ENCODE measurements at regions not wholly inside any gene's neighbourhood (a gene's known extent, or its start where the extent isn't known, plus 50 kb on each side); places are given as distances from the start of the nearest gene placed in this dataset.
A peak's percentile ranks its signal among the peaks of the same experiment; 100 is the strongest.

- Histone ChIP-seq H3K36me3 (ENCODE audit: control insufficient read depth, insufficient read depth, low read length) (no peaks in the 10 kb centered on the region), H3K27me3 (ENCODE audit: control insufficient read depth, insufficient read depth, low read length) (no peaks in the 10 kb centered on the region), H3K4me3 (ENCODE audit: low read depth, low read length) (no peak overlapping the region)
- TF ChIP-seq, protein P1, sequence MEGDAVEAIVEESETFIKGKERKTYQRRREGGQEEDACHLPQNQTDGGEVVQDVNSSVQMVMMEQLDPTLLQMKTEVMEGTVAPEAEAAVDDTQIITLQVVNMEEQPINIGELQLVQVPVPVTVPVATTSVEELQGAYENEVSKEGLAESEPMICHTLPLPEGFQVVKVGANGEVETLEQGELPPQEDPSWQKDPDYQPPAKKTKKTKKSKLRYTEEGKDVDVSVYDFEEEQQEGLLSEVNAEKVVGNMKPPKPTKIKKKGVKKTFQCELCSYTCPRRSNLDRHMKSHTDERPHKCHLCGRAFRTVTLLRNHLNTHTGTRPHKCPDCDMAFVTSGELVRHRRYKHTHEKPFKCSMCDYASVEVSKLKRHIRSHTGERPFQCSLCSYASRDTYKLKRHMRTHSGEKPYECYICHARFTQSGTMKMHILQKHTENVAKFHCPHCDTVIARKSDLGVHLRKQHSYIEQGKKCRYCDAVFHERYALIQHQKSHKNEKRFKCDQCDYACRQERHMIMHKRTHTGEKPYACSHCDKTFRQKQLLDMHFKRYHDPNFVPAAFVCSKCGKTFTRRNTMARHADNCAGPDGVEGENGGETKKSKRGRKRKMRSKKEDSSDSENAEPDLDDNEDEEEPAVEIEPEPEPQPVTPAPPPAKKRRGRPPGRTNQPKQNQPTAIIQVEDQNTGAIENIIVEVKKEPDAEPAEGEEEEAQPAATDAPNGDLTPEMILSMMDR (IDR thresholded peaks at IDR 0.05; ENCODE audit: insufficient read depth, low read length, severe bottlenecking): no peak
- DNase-seq (ENCODE audit: low read depth) (peak; percentile 91), FAIRE-seq (peak; percentile 82)
Measured at GRCh38 chr15:95557226-95558046, 773.1 kb upstream of the NR2F2 start.

GRCh38 chr15:95558131-95558530 is 772.4 kb upstream of the NR2F2 start:
- DNase-seq (ENCODE audit: low read depth): peak; percentile 83
- TF ChIP-seq, protein P1 (IDR thresholded peaks at IDR 0.05; ENCODE audit: insufficient read depth, low read length, severe bottlenecking): no peak
- no peak for FAIRE-seq
- no peaks in the 10 kb centered on the region for H3K36me3 ChIP-seq (ENCODE audit: control insufficient read depth, insufficient read depth, low read length)
- no peak overlapping the region for H3K4me3 ChIP-seq (ENCODE audit: low read depth, low read length)
- no peaks in the 10 kb centered on the region for H3K27me3 ChIP-seq (ENCODE audit: control insufficient read depth, insufficient read depth, low read length)

GRCh38 chr15:95558916-95559315 is 771.6 kb upstream of the NR2F2 start:
- Histone ChIP-seq H3K4me3 (ENCODE audit: low read depth, low read length) (no peak overlapping the region), H3K36me3 (ENCODE audit: control insufficient read depth, insufficient read depth, low read length) (no peaks in the 10 kb centered on the region), H3K27me3 (ENCODE audit: control insufficient read depth, insufficient read depth, low read length) (no peaks in the 10 kb centered on the region)
- TF ChIP-seq, protein P1 (IDR thresholded peaks at IDR 0.05; ENCODE audit: insufficient read depth, low read length, severe bottlenecking): no peak
- DNase-seq (ENCODE audit: low read depth): peak; percentile 35
- FAIRE-seq: no peak

DNA sequence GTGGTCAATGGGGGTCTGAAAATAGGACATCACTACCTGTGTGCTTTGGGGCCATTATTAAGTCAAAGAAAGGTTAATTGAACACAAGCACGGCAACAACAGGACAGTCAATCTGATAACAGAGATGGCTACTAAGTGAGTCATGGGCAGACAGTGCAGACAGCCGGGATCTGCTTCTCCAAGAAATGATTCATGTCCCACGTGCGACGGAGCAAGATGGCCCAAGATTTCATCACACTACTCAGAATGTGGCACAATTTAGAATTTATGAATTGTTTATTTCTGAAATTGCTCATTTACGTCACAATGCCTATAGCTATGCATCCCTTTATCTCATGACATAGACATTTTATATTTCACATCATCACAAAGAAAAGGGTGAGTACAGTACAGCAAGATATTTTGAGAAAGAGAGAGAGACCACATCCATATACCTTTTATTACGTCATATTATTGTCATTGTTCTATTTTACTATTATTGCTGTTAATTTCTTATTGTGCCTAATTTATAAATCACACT is 770.6 kb upstream of the NR2F2 start:
- Histone ChIP-seq H3K27me3 (ENCODE audit: control insufficient read depth, insufficient read depth, low read length) (no peaks in the 10 kb centered on the region), H3K36me3 (ENCODE audit: control insufficient read depth, insufficient read depth, low read length) (no peaks in the 10 kb centered on the region), H3K4me3 (ENCODE audit: low read depth, low read length) (no peak overlapping the region)
- FAIRE-seq: peak; percentile 50
- peak; percentile 85 for DNase-seq (ENCODE audit: low read depth)
- TF ChIP-seq, protein P1 (IDR thresholded peaks at IDR 0.05; ENCODE audit: insufficient read depth, low read length, severe bottlenecking): no peak

GRCh38 chr15:95561463-95561862 is 769.0 kb upstream of the NR2F2 start:
- TF ChIP-seq, protein P1 (IDR thresholded peaks at IDR 0.05; ENCODE audit: insufficient read depth, low read length, severe bottlenecking): no peak
- Histone ChIP-seq H3K27me3 (ENCODE audit: control insufficient read depth, insufficient read depth, low read length) (no peaks in the 10 kb centered on the region), H3K4me3 (ENCODE audit: low read depth, low read length) (no peak overlapping the region), H3K36me3 (ENCODE audit: control insufficient read depth, insufficient read depth, low read length) (no peaks in the 10 kb centered on the region)
- no peak for FAIRE-seq
- no peak for DNase-seq (ENCODE audit: low read depth)
